Gastroesophageal sphincter (tissue), 3 donors: ENCODE measurements at regions not wholly inside any gene's neighbourhood (a gene's known extent, or its start where the extent isn't known, plus 50 kb on each side); places are given as distances from the start of the nearest gene placed in this dataset.

Experiments used
- POLR2A ChIP-seq, 2 donors: fragments of 450-650 bp; IDR thresholded peaks; one replicate each; pipeline ENCODE4 v1.6.1; 2017; ENCODE audit warnings: antibody characterized with exemption in 2 of 2, mild to moderate bottlenecking in 2 of 2, moderate library complexity in 1 of 2
- POLR2AphosphoS5 ChIP-seq: sonication (generic); formaldehyde crosslinking; IDR thresholded peaks from one replicate; pipeline ENCODE4 v1.6.1; 2017; ENCODE audit warnings: antibody characterized with exemption
- TF ChIP-seq, protein P1 (sequence below), 4 experiments: fragments of 200-600 bp in 2 of 4; fragments of 450-650 bp in 2 of 4; sonication (generic) in 1 of 4; IDR thresholded peaks; one replicate each; pipeline ENCODE4 v1.5.1; 2017 to 2019; ENCODE audit warnings: antibody characterized with exemption in 4 of 4, mild to moderate bottlenecking in 2 of 4, moderate library complexity in 2 of 4

DNA sequence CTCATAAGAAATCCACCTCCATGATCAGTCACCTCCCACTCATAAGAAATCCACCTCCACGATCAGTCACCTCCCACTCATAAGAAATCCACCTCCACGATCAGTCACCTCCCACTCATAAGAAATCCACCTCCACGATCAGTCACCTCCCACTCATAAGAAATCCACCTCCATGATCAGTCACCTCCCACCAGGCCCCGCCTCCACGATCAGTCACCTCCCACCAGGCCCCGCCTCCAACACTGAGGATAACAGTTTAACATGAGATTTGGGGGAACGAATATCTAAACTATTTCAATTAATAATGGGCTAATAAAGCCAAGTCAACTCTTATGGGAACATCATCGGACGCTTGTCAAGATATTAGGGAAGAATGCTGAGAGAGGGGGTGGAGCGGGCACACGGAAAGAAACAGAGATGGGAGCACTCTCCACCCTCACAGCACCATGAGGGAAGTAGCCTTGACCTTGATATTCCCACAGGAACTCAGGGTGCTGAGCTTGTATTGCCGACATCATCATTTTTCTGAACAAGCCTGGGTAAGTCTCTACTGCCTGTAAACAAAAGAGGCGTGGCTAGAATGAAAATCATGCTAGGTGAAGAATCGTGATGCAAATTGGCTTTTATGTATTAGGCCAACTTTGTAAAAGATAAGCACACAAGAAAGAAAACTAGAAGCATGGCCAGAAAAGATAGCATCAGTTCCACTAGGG lies 303.5 kb upstream of the KLF6 start:
- TF ChIP-seq POLR2A (IDR thresholded peaks at IDR 0.05) (no peak), POLR2AphosphoS5 (no peak)
- TF ChIP-seq, protein P1, sequence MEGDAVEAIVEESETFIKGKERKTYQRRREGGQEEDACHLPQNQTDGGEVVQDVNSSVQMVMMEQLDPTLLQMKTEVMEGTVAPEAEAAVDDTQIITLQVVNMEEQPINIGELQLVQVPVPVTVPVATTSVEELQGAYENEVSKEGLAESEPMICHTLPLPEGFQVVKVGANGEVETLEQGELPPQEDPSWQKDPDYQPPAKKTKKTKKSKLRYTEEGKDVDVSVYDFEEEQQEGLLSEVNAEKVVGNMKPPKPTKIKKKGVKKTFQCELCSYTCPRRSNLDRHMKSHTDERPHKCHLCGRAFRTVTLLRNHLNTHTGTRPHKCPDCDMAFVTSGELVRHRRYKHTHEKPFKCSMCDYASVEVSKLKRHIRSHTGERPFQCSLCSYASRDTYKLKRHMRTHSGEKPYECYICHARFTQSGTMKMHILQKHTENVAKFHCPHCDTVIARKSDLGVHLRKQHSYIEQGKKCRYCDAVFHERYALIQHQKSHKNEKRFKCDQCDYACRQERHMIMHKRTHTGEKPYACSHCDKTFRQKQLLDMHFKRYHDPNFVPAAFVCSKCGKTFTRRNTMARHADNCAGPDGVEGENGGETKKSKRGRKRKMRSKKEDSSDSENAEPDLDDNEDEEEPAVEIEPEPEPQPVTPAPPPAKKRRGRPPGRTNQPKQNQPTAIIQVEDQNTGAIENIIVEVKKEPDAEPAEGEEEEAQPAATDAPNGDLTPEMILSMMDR (IDR thresholded peaks at IDR 0.05), result no peak
